Gastroesophageal sphincter (tissue), 3 donors: ENCODE measurements at regions not wholly inside any gene's neighbourhood (a gene's known extent, or its start where the extent isn't known, plus 50 kb on each side); places are given as distances from the start of the nearest gene placed in this dataset.

ENCODE experiments used
- EP300 ChIP-seq: sonication (generic); formaldehyde crosslinking; IDR thresholded peaks from one replicate; pipeline ENCODE4 v1.6.1; 2017; ENCODE audit warnings: antibody characterized with exemption, mild to moderate bottlenecking
- POLR2AphosphoS5 ChIP-seq: sonication (generic); formaldehyde crosslinking; IDR thresholded peaks from one replicate; pipeline ENCODE4 v1.6.1; 2017; ENCODE audit warnings: antibody characterized with exemption
- TF ChIP-seq, protein P1 (sequence below), 4 experiments: fragments of 200-600 bp in 2 of 4; fragments of 450-650 bp in 2 of 4; sonication (generic) in 1 of 4; IDR thresholded peaks; one replicate each; pipeline ENCODE4 v1.5.1; 2017 to 2019; ENCODE audit warnings: antibody characterized with exemption in 4 of 4, mild to moderate bottlenecking in 2 of 4, moderate library complexity in 2 of 4

- TF ChIP-seq, protein P1, sequence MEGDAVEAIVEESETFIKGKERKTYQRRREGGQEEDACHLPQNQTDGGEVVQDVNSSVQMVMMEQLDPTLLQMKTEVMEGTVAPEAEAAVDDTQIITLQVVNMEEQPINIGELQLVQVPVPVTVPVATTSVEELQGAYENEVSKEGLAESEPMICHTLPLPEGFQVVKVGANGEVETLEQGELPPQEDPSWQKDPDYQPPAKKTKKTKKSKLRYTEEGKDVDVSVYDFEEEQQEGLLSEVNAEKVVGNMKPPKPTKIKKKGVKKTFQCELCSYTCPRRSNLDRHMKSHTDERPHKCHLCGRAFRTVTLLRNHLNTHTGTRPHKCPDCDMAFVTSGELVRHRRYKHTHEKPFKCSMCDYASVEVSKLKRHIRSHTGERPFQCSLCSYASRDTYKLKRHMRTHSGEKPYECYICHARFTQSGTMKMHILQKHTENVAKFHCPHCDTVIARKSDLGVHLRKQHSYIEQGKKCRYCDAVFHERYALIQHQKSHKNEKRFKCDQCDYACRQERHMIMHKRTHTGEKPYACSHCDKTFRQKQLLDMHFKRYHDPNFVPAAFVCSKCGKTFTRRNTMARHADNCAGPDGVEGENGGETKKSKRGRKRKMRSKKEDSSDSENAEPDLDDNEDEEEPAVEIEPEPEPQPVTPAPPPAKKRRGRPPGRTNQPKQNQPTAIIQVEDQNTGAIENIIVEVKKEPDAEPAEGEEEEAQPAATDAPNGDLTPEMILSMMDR (IDR thresholded peaks at IDR 0.05) = no peak
- TF ChIP-seq POLR2AphosphoS5 (no peak), EP300 (no peak)
Measured at GRCh38 chr18:39415471-39415870, 1849.9 kb upstream of the CELF4 start.
